Neural cell (in vitro differentiated cells): ENCODE measurements at regions not wholly inside any gene's neighbourhood (a gene's known extent, or its start where the extent isn't known, plus 50 kb on each side); places are given as distances from the start of the nearest gene placed in this dataset.

Experiments
- H2AFZ ChIP-seq: fragments of 200-600, 300-800 bp; sonication (generic), shearing (Covaris generic); 2 replicates; pipeline ENCODE4 v1.6.0; 2014; ENCODE audit warnings: low read depth, mild to moderate bottlenecking, antibody characterized with exemption, low read length, moderate library complexity
- H3F3A ChIP-seq: fragments of 200-600 bp; shearing (Covaris generic); 2 replicates; pipeline ENCODE4 v1.6.1; 2016; ENCODE audit warnings: mild to moderate bottlenecking, moderate library complexity, mixed read lengths, antibody characterized with exemption, low read length; ENCODE audit not compliant: insufficient read depth, poor library complexity, severe bottlenecking
- H3K27ac ChIP-seq: fragments of 200-600, 300-800 bp; sonication (generic), shearing (Covaris generic); 2 replicates; pipeline ENCODE4 v1.5.1; 2014; ENCODE audit warnings: mild to moderate bottlenecking, low read length, moderate library complexity
- H3K27me3 ChIP-seq: fragments of 300-800, 200-600 bp; sonication (generic), shearing (Covaris generic); 2 replicates; pipeline ENCODE4 v1.6.0; 2014; ENCODE audit warnings: mild to moderate bottlenecking, low read depth, low read length, moderate library complexity; ENCODE audit not compliant: insufficient read depth
- H3K36me3 ChIP-seq: fragments of 300-800, 200-600 bp; sonication (generic), shearing (Covaris generic); 2 replicates; pipeline ENCODE4 v1.5.1; 2014; ENCODE audit warnings: mild to moderate bottlenecking, antibody characterized with exemption, low read length, moderate library complexity; ENCODE audit not compliant: insufficient read depth
- H3K4me2 ChIP-seq: fragments of 300-800, 200-600 bp; sonication (generic), shearing (Covaris generic); 2 replicates; pipeline ENCODE4 v1.6.0; 2014; ENCODE audit warnings: mild to moderate bottlenecking, low read length
- H3K4me3 ChIP-seq: fragments of 300-800, 200-600 bp; sonication (generic), shearing (Covaris generic); 2 replicates; pipeline ENCODE4 v1.5.1; 2014; ENCODE audit warnings: mild to moderate bottlenecking, low read length, moderate library complexity
- H3K79me2 ChIP-seq: fragments of 200-600 bp; shearing (Covaris generic); replicated peaks from 2 replicates; pipeline ENCODE4 v1.6.0; 2014; ENCODE audit warnings: mild to moderate bottlenecking, low read length, moderate library complexity; ENCODE audit not compliant: insufficient read depth
- H3K9ac ChIP-seq: fragments of 300-800, 200-600 bp; sonication (generic), shearing (Covaris generic); 2 replicates; pipeline ENCODE4 v1.6.1; 2016; ENCODE audit warnings: mild to moderate bottlenecking, low read length, mixed read lengths
- H3K9me2 ChIP-seq: fragments of 200-600 bp; shearing (Covaris generic); 2 replicates; pipeline ENCODE4 v1.6.1; 2016; ENCODE audit warnings: mild to moderate bottlenecking, low read length, mixed read lengths; ENCODE audit not compliant: insufficient read depth
- H3K9me3 ChIP-seq: fragments of 200-600, 300-800 bp; sonication (generic), shearing (Covaris generic); 2 replicates; pipeline ENCODE4 v1.6.1; 2016; ENCODE audit warnings: mild to moderate bottlenecking, mixed run types, low read length, moderate library complexity, mixed read lengths
- H4K20me1 ChIP-seq: fragments of 200-600 bp; shearing (Covaris generic); 2 replicates; pipeline ENCODE4 v1.6.1; 2016; ENCODE audit warnings: mild to moderate bottlenecking, mixed run types; ENCODE audit not compliant: insufficient read depth
- CTCF ChIP-seq: fragments of 450-650 bp; IDR thresholded peaks from 2 replicates; pipeline ENCODE4 v1.5.1; 2014; ENCODE audit warnings: antibody characterized with exemption, mild to moderate bottlenecking, moderate library complexity; ENCODE audit not compliant: poor library complexity, severe bottlenecking
- EP300 ChIP-seq: fragments of 450-650 bp; conservative IDR thresholded peaks from 2 replicates; pipeline ENCODE4 v1.6.1; 2014; ENCODE audit warnings: antibody characterized with exemption, mild to moderate bottlenecking, moderate library complexity; ENCODE audit not compliant: poor library complexity, severe bottlenecking
- EZH2 ChIP-seq: fragments of 200-600, 300-800 bp; shearing (Covaris generic), sonication (generic); IDR thresholded peaks from 2 replicates; pipeline ENCODE4 v1.6.1; 2014; ENCODE audit warnings: antibody characterized with exemption, low read length, borderline replicate concordance, mild to moderate bottlenecking; ENCODE audit not compliant: insufficient read depth, poor library complexity, severe bottlenecking
- MXI1 ChIP-seq: fragments of 450-650 bp; conservative IDR thresholded peaks from 2 replicates; pipeline ENCODE4 v1.6.1; 2014; ENCODE audit warnings: antibody characterized with exemption, mild to moderate bottlenecking; ENCODE audit not compliant: poor library complexity, severe bottlenecking
- POLR2AphosphoS5 ChIP-seq: IDR thresholded peaks from 2 replicates; pipeline ENCODE4 v1.6.1; 2012
- RAD21 ChIP-seq: fragments of 450-650 bp; conservative IDR thresholded peaks from 2 replicates; pipeline ENCODE4 v1.6.1; 2014; ENCODE audit warnings: antibody characterized with exemption, mild to moderate bottlenecking, moderate library complexity
- SMC3 ChIP-seq: fragments of 450-650 bp; conservative IDR thresholded peaks from 2 replicates; pipeline ENCODE4 v1.6.1; 2014; ENCODE audit warnings: antibody characterized with exemption, mild to moderate bottlenecking, moderate library complexity; ENCODE audit not compliant: poor library complexity
- TAF1 ChIP-seq: IDR thresholded peaks from 2 replicates; pipeline ENCODE4 v1.6.1; 2012; ENCODE audit warnings: low read depth
- TF ChIP-seq, protein P1 (sequence below): IDR thresholded peaks from 2 replicates; pipeline ENCODE4 v1.6.1; 2012; ENCODE audit warnings: borderline replicate concordance

GRCh38 chr7:79923953-79924352, 210.7 kb upstream of the GNAI1 start:
- Histone ChIP-seq H4K20me1 (no peaks in the 10 kb centered on the region), H3F3A (no peaks in the 10 kb centered on the region), H3K4me3 (no peak overlapping the region), H3K36me3 (no peaks in the 10 kb centered on the region), H3K79me2 (no peaks in the 10 kb centered on the region), H3K4me2 (no peak overlapping the region), H3K9me3 (no peaks in the 10 kb centered on the region), H3K9me2 (no peaks in the 10 kb centered on the region), H3K9ac (no peak overlapping the region), H3K27me3 (no peaks in the 10 kb centered on the region), H2AFZ (no peak overlapping the region), H3K27ac (no peak overlapping the region)
- TF ChIP-seq TAF1 (no peak), CTCF (no peak), SMC3 (no peak), EZH2 (no peak), MXI1 (no peak), EP300 (no peak), POLR2AphosphoS5 (no peak), RAD21 (no peak)
- TF ChIP-seq, protein P1, sequence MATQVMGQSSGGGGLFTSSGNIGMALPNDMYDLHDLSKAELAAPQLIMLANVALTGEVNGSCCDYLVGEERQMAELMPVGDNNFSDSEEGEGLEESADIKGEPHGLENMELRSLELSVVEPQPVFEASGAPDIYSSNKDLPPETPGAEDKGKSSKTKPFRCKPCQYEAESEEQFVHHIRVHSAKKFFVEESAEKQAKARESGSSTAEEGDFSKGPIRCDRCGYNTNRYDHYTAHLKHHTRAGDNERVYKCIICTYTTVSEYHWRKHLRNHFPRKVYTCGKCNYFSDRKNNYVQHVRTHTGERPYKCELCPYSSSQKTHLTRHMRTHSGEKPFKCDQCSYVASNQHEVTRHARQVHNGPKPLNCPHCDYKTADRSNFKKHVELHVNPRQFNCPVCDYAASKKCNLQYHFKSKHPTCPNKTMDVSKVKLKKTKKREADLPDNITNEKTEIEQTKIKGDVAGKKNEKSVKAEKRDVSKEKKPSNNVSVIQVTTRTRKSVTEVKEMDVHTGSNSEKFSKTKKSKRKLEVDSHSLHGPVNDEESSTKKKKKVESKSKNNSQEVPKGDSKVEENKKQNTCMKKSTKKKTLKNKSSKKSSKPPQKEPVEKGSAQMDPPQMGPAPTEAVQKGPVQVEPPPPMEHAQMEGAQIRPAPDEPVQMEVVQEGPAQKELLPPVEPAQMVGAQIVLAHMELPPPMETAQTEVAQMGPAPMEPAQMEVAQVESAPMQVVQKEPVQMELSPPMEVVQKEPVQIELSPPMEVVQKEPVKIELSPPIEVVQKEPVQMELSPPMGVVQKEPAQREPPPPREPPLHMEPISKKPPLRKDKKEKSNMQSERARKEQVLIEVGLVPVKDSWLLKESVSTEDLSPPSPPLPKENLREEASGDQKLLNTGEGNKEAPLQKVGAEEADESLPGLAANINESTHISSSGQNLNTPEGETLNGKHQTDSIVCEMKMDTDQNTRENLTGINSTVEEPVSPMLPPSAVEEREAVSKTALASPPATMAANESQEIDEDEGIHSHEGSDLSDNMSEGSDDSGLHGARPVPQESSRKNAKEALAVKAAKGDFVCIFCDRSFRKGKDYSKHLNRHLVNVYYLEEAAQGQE, result no peak

DNA sequence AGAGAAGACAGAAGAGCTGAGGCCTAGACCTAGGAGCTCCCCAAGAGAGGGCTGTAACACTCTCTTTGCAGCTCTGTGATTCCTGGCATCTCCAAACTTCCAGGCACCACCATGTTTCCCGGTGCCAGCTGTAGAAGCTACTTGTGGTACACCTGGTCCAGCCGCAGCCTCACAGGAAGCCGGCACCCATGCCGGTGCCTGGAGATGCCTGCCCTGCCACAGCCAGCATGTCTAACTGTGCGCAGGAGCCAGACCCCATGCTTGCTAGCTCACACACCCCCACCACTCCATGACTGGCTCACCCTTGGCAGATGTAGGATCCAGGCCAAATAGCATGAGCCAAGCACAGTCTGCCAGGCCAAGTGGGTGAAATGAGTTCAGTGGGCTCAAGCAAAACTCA, 211.7 kb upstream of the GNAI1 start:
- TF ChIP-seq EP300, result no peak
- no peak for TF ChIP-seq RAD21
- TF ChIP-seq, protein P1, result no peak
- TF ChIP-seq EZH2, result no peak
- TF ChIP-seq MXI1, result no peak
- no peak for TF ChIP-seq SMC3
- TF ChIP-seq TAF1, result no peak
- no peak for TF ChIP-seq CTCF
- no peak for TF ChIP-seq POLR2AphosphoS5

More for the DNA sequence above, 211.7 kb upstream of the GNAI1 start:
- H4K20me1 ChIP-seq, result no peaks in the 10 kb centered on the region
- H2AFZ ChIP-seq, result no peak overlapping the region
- H3K4me3 ChIP-seq, result no peak overlapping the region
- H3K4me2 ChIP-seq, result no peak overlapping the region
- H3K27ac ChIP-seq, result no peak overlapping the region
- no peaks in the 10 kb centered on the region for H3K9me2 ChIP-seq
- H3F3A ChIP-seq, result no peaks in the 10 kb centered on the region
- H3K9ac ChIP-seq, result no peak overlapping the region
- H3K9me3 ChIP-seq, result no peaks in the 10 kb centered on the region
- no peaks in the 10 kb centered on the region for H3K79me2 ChIP-seq
- no peaks in the 10 kb centered on the region for H3K27me3 ChIP-seq
- H3K36me3 ChIP-seq, result no peaks in the 10 kb centered on the region
